Mucosa of descending colon (tissue), 3 donors: ENCODE measurements at regions not wholly inside any gene's neighbourhood (a gene's known extent, or its start where the extent isn't known, plus 50 kb on each side); places are given as distances from the start of the nearest gene placed in this dataset.
"Not testable (repeated sequence)": the region's sequence is repeated elsewhere in the genome, so short reads cannot be mapped to it uniquely, and the experiment has no call there.

Experiments
- ATAC-seq: fragments of 200-7000 bp; cut with Tn5 transposase; one replicate; pipeline ENCODE4 v1.9.1; 2020; ENCODE audit warnings: mild to moderate bottlenecking, moderate library complexity
- DNase-seq, 3 donors: peaks; one replicate each; pipeline ENCODE4 v3.0.0-alpha.2; 2020
- H3K36me3 ChIP-seq: fragments of 200-600 bp; one replicate; pipeline ENCODE4 v1.8.0; 2021; ENCODE audit warnings: low read depth, mild to moderate bottlenecking
- H3K4me1 ChIP-seq: fragments of 200-600 bp; one replicate; pipeline ENCODE4 v1.8.0; 2021; ENCODE audit warnings: low read depth, mild to moderate bottlenecking
- H3K4me3 ChIP-seq: fragments of 200-600 bp; one replicate; pipeline ENCODE4 v1.8.0; 2021; ENCODE audit warnings: mild to moderate bottlenecking
- H3K9me3 ChIP-seq: fragments of 200-600 bp; one replicate; pipeline ENCODE4 v1.8.0; 2021; ENCODE audit warnings: mild to moderate bottlenecking
- intact Hi-C, 2 donors: fragments of 100-400 bp; cut with DNase I in 1 of 2; cut with micrococcal nuclease in 1 of 2; formaldehyde crosslinking; loops; one replicate each; pipeline versions ENCODE4 v1.11.0 to v1.11.1; 2022; cut with DNase I, micrococcal nuclease
- TF ChIP-seq, protein P1 (sequence below): fragments of 200-600 bp; IDR thresholded peaks from one replicate; pipeline ENCODE4 v1.8.0; 2022; ENCODE audit warnings: antibody characterized with exemption, mild to moderate bottlenecking
- donor health status: DM: no; HTN: no; CAD: no; lungs with moderate emphysema.
- donor health status: DM: no; HTN: no; CAD: no.
- donor health status: DM: no; HTN: yes; CAD: no.

DNA sequence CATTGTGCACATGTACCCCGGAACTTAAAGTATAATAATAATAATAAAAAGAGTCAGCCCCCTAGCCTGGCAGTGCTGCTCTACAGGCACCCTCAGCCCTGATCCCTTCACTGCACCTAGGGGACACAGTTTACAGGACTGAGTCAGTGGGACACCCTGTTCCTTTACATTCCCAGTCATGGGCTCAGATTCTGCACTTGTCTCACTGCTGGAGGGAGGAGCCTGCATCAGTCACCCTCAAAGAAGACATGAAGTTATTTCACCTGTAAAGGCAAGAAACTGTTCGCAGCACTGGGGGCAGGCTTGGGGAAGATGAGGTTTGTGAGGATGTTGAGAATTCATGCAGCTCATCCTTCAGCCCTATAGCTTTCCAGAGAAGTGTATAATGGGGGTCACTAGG is 50.7 kb upstream of the VPREB1 start:
- TF ChIP-seq, protein P1, sequence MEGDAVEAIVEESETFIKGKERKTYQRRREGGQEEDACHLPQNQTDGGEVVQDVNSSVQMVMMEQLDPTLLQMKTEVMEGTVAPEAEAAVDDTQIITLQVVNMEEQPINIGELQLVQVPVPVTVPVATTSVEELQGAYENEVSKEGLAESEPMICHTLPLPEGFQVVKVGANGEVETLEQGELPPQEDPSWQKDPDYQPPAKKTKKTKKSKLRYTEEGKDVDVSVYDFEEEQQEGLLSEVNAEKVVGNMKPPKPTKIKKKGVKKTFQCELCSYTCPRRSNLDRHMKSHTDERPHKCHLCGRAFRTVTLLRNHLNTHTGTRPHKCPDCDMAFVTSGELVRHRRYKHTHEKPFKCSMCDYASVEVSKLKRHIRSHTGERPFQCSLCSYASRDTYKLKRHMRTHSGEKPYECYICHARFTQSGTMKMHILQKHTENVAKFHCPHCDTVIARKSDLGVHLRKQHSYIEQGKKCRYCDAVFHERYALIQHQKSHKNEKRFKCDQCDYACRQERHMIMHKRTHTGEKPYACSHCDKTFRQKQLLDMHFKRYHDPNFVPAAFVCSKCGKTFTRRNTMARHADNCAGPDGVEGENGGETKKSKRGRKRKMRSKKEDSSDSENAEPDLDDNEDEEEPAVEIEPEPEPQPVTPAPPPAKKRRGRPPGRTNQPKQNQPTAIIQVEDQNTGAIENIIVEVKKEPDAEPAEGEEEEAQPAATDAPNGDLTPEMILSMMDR, result no peak
- DNase-seq, result no peak
- Histone ChIP-seq H3K4me3 (no peak overlapping the region), H3K36me3 (no peaks in the 10 kb centered on the region), H3K4me1 (no peaks in the 10 kb centered on the region), H3K9me3 (no peaks in the 10 kb centered on the region)
- ATAC-seq, result no peak
- intact Hi-C loops, result no loop called here

GRCh38 chr22:22193462-22193861 is 51.1 kb upstream of the VPREB1 start:
- H3K9me3 ChIP-seq, DNase-seq, H3K4me3 ChIP-seq, intact Hi-C loops, ATAC-seq, H3K36me3 ChIP-seq, H3K4me1 ChIP-seq: not testable (repeated sequence)

DNA sequence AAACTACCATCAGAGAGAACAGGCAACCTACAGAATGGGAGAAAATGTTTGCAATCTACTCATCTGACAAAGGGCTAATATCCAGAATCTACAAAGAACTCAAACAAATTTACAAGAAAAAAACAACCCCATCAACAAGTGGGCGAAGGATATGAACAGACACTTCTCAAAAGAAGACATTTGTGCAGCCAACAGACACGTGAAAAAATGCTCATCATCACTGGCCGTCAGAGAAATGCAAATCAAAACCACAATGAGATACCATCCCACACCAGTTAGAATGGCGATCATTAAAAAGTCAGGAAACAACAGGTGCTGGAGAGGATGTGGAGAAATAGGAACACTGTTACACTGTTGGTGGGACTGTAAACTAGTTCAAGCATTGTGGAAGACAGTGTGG is 51.6 kb upstream of the VPREB1 start:
- H3K36me3 ChIP-seq, H3K4me3 ChIP-seq, intact Hi-C loops, ATAC-seq, H3K4me1 ChIP-seq, DNase-seq, H3K9me3 ChIP-seq: not testable (repeated sequence)

DNA sequence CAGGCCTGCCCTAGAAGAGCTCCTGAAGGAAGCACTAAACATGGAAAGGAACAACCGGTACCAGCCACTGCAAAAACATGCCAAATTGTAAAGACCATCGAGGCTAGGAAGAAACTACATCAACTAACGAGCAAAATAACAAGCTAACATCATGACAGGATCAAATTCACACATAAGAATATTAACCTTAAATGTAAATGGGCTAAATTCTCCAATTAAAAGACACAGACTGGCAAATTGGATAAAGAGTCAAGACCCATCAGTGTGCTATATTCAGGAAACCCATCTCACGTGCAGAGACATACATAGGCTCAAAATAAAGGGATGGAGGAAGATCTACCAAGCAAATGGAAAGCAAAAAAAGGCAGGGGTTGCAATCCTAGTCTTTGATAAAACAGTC is 54.8 kb upstream of the VPREB1 start:
- H3K36me3 ChIP-seq, H3K4me1 ChIP-seq, ATAC-seq, H3K9me3 ChIP-seq, DNase-seq, H3K4me3 ChIP-seq, intact Hi-C loops: not testable (repeated sequence)

- H3K4me1 ChIP-seq, H3K4me3 ChIP-seq, intact Hi-C loops, H3K36me3 ChIP-seq, H3K9me3 ChIP-seq, DNase-seq, ATAC-seq: not testable (repeated sequence)
Observed at GRCh38 chr22:22187863-22188262, 56.7 kb upstream of the VPREB1 start.

DNA sequence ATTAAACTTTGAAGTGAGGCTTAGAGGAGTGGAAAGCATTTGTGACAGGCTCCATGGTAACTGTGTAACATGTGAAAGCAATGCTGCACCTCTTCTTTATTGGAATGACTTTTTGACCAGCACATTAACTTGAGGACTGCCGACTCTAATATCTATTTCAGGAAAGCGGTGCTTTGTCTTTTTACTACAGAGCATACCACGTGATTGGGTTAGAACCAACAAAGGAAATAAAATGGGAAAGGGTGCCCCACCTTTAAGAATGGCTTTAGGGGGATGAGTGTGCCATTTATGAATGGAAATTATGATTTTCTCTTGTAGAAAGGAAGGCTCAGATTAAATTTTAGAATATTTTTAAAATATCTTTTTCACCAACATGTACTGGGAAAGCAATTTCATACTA is 57.3 kb upstream of the VPREB1 start:
- intact Hi-C loops, result no loop called here

DNA sequence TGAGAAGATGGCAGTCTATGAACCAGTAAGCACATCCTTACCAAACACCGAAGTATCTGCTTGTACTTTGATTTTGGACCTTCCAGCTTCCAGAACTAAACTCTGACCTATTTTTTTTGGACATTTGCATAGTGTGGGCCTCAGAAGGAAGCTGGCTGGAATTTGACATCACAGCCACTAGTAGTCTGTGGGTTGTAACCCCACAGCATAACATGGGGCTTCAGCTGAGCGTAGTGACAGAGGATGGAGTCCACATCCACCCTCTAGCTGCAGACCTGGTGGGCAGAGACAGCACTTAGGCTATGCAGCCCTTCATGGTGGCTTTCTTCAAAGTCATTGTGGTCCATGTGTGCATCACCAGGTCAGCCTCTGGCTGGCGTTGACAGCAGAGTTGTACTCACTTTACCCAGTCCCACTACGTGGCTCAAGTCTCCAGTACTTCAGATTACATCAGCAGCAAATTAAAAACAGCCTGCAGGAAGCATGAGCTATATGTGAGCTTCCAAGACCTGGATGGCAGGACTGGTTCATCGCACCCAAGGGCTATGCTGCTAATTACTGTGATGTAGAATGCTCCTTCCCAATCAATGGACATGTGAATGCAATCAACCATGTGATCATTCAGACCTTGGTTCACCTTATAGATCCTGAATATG is 58.6 kb upstream of the VPREB1 start:
- TF ChIP-seq, protein P1, result no peak
- Histone ChIP-seq H3K36me3 (no peaks in the 10 kb centered on the region), H3K9me3 (no peaks in the 10 kb centered on the region), H3K4me3 (no peak overlapping the region), H3K4me1 (no peaks in the 10 kb centered on the region)
- intact Hi-C loops, result no loop called here
- DNase-seq (no peak), ATAC-seq (no peak)

More for the DNA sequence above, 57.3 kb upstream of the VPREB1 start:
- Histone ChIP-seq H3K4me3 (no peak overlapping the region), H3K36me3 (no peaks in the 10 kb centered on the region), H3K4me1 (no peaks in the 10 kb centered on the region), H3K9me3 (no peaks in the 10 kb centered on the region)
- ATAC-seq (no peak), DNase-seq (no peak)
- TF ChIP-seq, protein P1, result no peak

- TF ChIP-seq, protein P1, result no peak
- no peaks in the 10 kb centered on the region for H3K4me1 ChIP-seq
- DNase-seq, result no peak
- ATAC-seq, result no peak
- H3K9me3 ChIP-seq, result no peaks in the 10 kb centered on the region
- intact Hi-C loops, result no loop called here
- no peaks in the 10 kb centered on the region for H3K36me3 ChIP-seq
- no peak overlapping the region for H3K4me3 ChIP-seq
Observed at GRCh38 chr22:22185217-22185616, 59.4 kb upstream of the VPREB1 start.
